H9 (cell line): ENCODE measurements at regions not wholly inside any gene's neighbourhood (a gene's known extent, or its start where the extent isn't known, plus 50 kb on each side); places are given as distances from the start of the nearest gene placed in this dataset.

ENCODE experiments used
- DNase-seq: peaks from one replicate; pipeline ENCODE4 v3.0.0-alpha.2; 2017
- H2AFZ ChIP-seq: one replicate; pipeline ENCODE4 v1.6.1; 2013; ENCODE audit warnings: mild to moderate bottlenecking, low read length, control low read depth, moderate library complexity
- H2AK5ac ChIP-seq: 2 replicates; pipeline ENCODE4 v1.6.1; 2013; ENCODE audit warnings: low read length, control low read depth, mixed read lengths; ENCODE audit not compliant: insufficient read length
- H2BK120ac ChIP-seq: one replicate; pipeline ENCODE4 v1.6.1; 2013; ENCODE audit warnings: low read depth, mild to moderate bottlenecking, low read length, control low read depth, inconsistent platforms; ENCODE audit not compliant: poor library complexity, severe bottlenecking
- H2BK12ac ChIP-seq: 2 replicates; pipeline ENCODE4 v1.6.1; 2013; ENCODE audit warnings: low read length, control low read depth, mixed read lengths, low read depth; ENCODE audit not compliant: insufficient read length
- H2BK15ac ChIP-seq: 2 replicates; pipeline ENCODE4 v1.6.1; 2013; ENCODE audit warnings: low read depth, low read length, control low read depth
- H2BK20ac ChIP-seq: one replicate; pipeline ENCODE4 v1.6.1; 2013; ENCODE audit warnings: low read depth, mild to moderate bottlenecking, low read length, control low read depth, inconsistent platforms; ENCODE audit not compliant: poor library complexity, severe bottlenecking
- H2BK5ac ChIP-seq: 2 replicates; pipeline ENCODE4 v1.6.1; 2013; ENCODE audit warnings: low read length, control low read depth, mixed read lengths; ENCODE audit not compliant: insufficient read length
- H3K14ac ChIP-seq: 2 replicates; pipeline ENCODE4 v1.6.1; 2013; ENCODE audit warnings: low read length, control low read depth; ENCODE audit not compliant: insufficient read depth
- H3K18ac ChIP-seq: 2 replicates; pipeline ENCODE4 v1.6.1; 2013; ENCODE audit warnings: low read depth, mild to moderate bottlenecking, mixed read lengths, low read length, control low read depth; ENCODE audit not compliant: insufficient read length
- H3K23ac ChIP-seq: 2 replicates; pipeline ENCODE4 v1.6.1; 2013; ENCODE audit warnings: low read length, control low read depth, mixed read lengths, low read depth; ENCODE audit not compliant: insufficient read length
- H3K23me2 ChIP-seq: 2 replicates; pipeline ENCODE4 v1.6.1; 2013; ENCODE audit warnings: low read depth, mild to moderate bottlenecking, mixed read lengths, low read length, control low read depth; ENCODE audit not compliant: insufficient read length, poor library complexity, severe bottlenecking
- H3K27ac ChIP-seq: 2 replicates; pipeline ENCODE4 v1.5.1; 2013; ENCODE audit warnings: low read length, control low read depth, mixed read lengths, low read depth; ENCODE audit not compliant: insufficient read length
- H3K27me3 ChIP-seq: 2 replicates; pipeline ENCODE4 v1.6.1; 2013; ENCODE audit warnings: low read length, control low read depth, inconsistent platforms; ENCODE audit not compliant: insufficient read depth
- H3K4ac ChIP-seq: 2 replicates; pipeline ENCODE4 v1.6.1; 2013; ENCODE audit warnings: low read depth, mild to moderate bottlenecking, control low read depth, inconsistent platforms, low read length, moderate library complexity
- H3K4me1 ChIP-seq: 2 replicates; pipeline ENCODE4 v1.6.1; 2013; ENCODE audit warnings: low read length, control low read depth, inconsistent platforms; ENCODE audit not compliant: insufficient read depth
- H3K4me2 ChIP-seq: 2 replicates; pipeline ENCODE4 v1.6.1; 2013; ENCODE audit warnings: low read length, control low read depth, mixed read lengths; ENCODE audit not compliant: insufficient read length, insufficient read depth
- H3K56ac ChIP-seq: 2 replicates; pipeline ENCODE4 v1.6.1; 2013; ENCODE audit warnings: low read depth, mild to moderate bottlenecking, mixed read lengths, low read length, control low read depth; ENCODE audit not compliant: insufficient read length
- H3K79me1 ChIP-seq: 2 replicates; pipeline ENCODE4 v1.6.1; 2013; ENCODE audit warnings: low read depth, mild to moderate bottlenecking, moderate library complexity, low read length, control low read depth, inconsistent platforms; ENCODE audit not compliant: insufficient read depth, poor library complexity, severe bottlenecking
- H3K79me2 ChIP-seq: 2 replicates; pipeline ENCODE4 v1.6.1; 2013; ENCODE audit warnings: low read length, control low read depth, inconsistent platforms; ENCODE audit not compliant: insufficient read depth
- H3K9ac ChIP-seq: 2 replicates; pipeline ENCODE4 v1.6.1; 2013; ENCODE audit warnings: low read length, control low read depth, mixed read lengths; ENCODE audit not compliant: insufficient read length; ENCODE audit errors: extremely low read depth
- H3K9me3 ChIP-seq: one replicate; pipeline ENCODE4 v1.6.1; 2013; ENCODE audit warnings: low read depth, low read length, inconsistent platforms; ENCODE audit not compliant: control insufficient read depth
- H3T11ph ChIP-seq: one replicate; pipeline ENCODE4 v1.6.1; 2013; ENCODE audit warnings: mild to moderate bottlenecking, low read length, control low read depth, inconsistent platforms
- H4K20me1 ChIP-seq: one replicate; pipeline ENCODE4 v1.6.1; 2013; ENCODE audit not compliant: control insufficient read depth, insufficient read length, insufficient read depth
- H4K5ac ChIP-seq: 2 replicates; pipeline ENCODE4 v1.6.1; 2013; ENCODE audit warnings: low read depth, mild to moderate bottlenecking, mixed read lengths, low read length, control low read depth; ENCODE audit not compliant: insufficient read length
- H4K8ac ChIP-seq: replicated peaks from 2 replicates; pipeline ENCODE4 v1.6.1; 2013; ENCODE audit warnings: low read length, control low read depth, mixed read lengths, low read depth; ENCODE audit not compliant: insufficient read length
- H4K91ac ChIP-seq: 2 replicates; pipeline ENCODE4 v1.6.1; 2013; ENCODE audit warnings: low read depth, mild to moderate bottlenecking, moderate library complexity, mixed read lengths, low read length, control low read depth; ENCODE audit not compliant: insufficient read length
- H3K27ac Mint-ChIP-seq, 3 experiments: 2 replicates in 2 of 3; 3 replicates in 1 of 3; pipeline ENCODE4 v1.8.0; 2020 to 2021; ENCODE audit warnings: mixed read lengths in 3 of 3, mild to moderate bottlenecking in 1 of 3, moderate library complexity in 1 of 3
- H3K27me3 Mint-ChIP-seq: 2 replicates; pipeline ENCODE4 v1.8.0; 2021; ENCODE audit warnings: low read depth, mild to moderate bottlenecking, moderate library complexity, mixed read lengths
- H3K36me3 Mint-ChIP-seq, 3 experiments: 2 replicates in 2 of 3; 3 replicates in 1 of 3; pipeline ENCODE4 v1.8.0; 2020 to 2021; ENCODE audit warnings: low read depth in 3 of 3, mixed read lengths in 3 of 3; ENCODE audit not compliant: insufficient read depth in 1 of 3
- H3K4me1 Mint-ChIP-seq, 2 experiments: 2 replicates each; pipeline ENCODE4 v1.8.0; 2020; ENCODE audit warnings: mixed read lengths in 2 of 2
- H3K4me3 Mint-ChIP-seq, 2 experiments: 2 replicates in 1 of 2; 3 replicates in 1 of 2; pipeline ENCODE4 v1.8.0; 2020 to 2021; ENCODE audit warnings: mild to moderate bottlenecking in 2 of 2, mixed read lengths in 2 of 2, moderate library complexity in 1 of 2
- H3K9me3 Mint-ChIP-seq, 2 experiments: 2 replicates in 1 of 2; 3 replicates in 1 of 2; pipeline ENCODE4 v1.8.0; 2020; ENCODE audit warnings: mild to moderate bottlenecking in 2 of 2, mixed read lengths in 2 of 2, moderate library complexity in 1 of 2
- WGBS: extraction: QIAGEN DNeasy Blood & Tissue Kit; methylation state at CpG from one replicate; pipeline ENCODE4 v1.1.7; 2013; ENCODE audit warnings: missing lambda C conversion rate, low lambda C conversion rate, mixed read lengths; ENCODE audit not compliant: insufficient read length; ENCODE audit errors: extremely low coverage; 5-methylcytosine and 5-hydroxymethylcytosine counted together
- TF ChIP-seq, protein P1 (sequence below): fragments of 200-600 bp; sonication (generic); conservative IDR thresholded peaks from 3 replicates; pipeline ENCODE4 v1.8.0; 2021; ENCODE audit warnings: antibody characterized with exemption, mild to moderate bottlenecking

DNA sequence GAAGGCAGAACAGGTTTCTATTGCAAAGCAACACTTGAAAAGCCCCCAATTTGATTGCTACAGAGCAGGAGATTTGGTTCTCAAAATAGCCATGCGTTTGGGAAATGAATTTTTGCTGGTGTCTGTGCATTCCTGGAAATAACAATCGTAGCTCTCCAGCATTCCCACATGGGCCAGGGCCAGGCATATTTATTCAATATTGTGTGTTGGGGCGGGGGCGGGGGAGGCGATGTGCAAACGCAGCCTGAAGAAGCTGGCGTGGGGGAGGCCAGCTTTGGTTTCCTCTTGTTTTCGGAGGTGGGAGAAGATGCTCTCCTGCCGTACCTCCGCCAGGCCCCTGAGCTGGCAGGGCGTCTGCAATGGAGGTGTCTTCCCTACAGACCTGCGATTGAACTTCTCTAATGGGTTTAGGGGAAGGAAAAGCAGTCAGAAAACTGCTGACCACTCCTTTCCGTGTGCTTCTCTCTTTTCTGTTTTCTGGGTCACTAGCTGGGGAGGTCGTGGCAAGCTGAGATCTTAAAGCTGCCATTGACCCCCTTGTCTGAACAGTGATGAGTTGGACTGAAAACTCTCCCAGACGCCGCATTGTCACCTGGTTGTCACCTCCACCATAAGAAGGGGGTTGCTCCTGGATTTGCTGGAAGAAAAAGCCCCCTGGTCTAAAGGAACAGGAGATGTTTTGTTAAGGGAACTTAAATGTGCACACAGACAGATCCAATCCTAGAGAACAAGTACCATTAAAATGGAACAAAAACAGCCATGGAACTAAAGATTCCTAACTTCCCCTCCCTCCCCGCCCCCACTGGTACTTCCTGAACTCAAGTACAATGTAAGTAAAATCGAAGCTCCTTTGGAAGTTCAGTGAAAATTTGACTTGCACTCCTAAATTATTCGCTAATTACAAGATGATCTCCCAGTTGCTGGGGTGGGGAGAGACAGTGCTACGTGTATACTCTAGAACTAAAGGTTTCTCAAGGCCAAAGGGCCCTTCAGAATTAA, 56.4 kb upstream of the HABP2 start:
- Histone ChIP-seq H4K91ac (no peak overlapping the region), H3K9me3 (no peaks in the 10 kb centered on the region), H2BK15ac (no peak overlapping the region), H4K8ac (no peak overlapping the region), H2AK5ac (no peak overlapping the region), H3K27ac (no peak overlapping the region), H2AFZ (no peak overlapping the region), H3K18ac (no peak overlapping the region), H3K79me1 (no peaks in the 10 kb centered on the region), H3K4me1 (no peaks in the 10 kb centered on the region), H3K4me2 (no peak overlapping the region), H3K9ac (no peak overlapping the region), H3K27me3 (no peaks in the 10 kb centered on the region), H3K56ac (no peak overlapping the region), H2BK20ac (no peak overlapping the region), H3K79me2 (no peaks in the 10 kb centered on the region; the same call in 1 of the 2 replicates), H4K5ac (no peak overlapping the region), H3K23me2 (no peaks in the 10 kb centered on the region), H3K23ac (no peak overlapping the region), H2BK5ac (no peak overlapping the region), H2BK120ac (no peak overlapping the region), H4K20me1 (no peaks in the 10 kb centered on the region), H2BK12ac (no peak overlapping the region), H3K4ac (no peak overlapping the region), H3K14ac (no peak overlapping the region), H3T11ph (no peak overlapping the region)
- Mint-ChIP-seq H3K36me3 (no peaks in the 10 kb centered on the region), H3K27ac (no peak overlapping the region), H3K27me3 (peaks cover 42% of the 10 kb centered on the region), H3K4me3 (no peak overlapping the region), H3K9me3 (no peaks in the 10 kb centered on the region), H3K4me1 (peaks cover 0 to 6% of the 10 kb centered on the region in 2 experiments; a peak in 2 of 4 replicates)
- no CpG with 5 or more reads among the region's 20 CpGs for WGBS
- DNase-seq = no peak
- TF ChIP-seq, protein P1, sequence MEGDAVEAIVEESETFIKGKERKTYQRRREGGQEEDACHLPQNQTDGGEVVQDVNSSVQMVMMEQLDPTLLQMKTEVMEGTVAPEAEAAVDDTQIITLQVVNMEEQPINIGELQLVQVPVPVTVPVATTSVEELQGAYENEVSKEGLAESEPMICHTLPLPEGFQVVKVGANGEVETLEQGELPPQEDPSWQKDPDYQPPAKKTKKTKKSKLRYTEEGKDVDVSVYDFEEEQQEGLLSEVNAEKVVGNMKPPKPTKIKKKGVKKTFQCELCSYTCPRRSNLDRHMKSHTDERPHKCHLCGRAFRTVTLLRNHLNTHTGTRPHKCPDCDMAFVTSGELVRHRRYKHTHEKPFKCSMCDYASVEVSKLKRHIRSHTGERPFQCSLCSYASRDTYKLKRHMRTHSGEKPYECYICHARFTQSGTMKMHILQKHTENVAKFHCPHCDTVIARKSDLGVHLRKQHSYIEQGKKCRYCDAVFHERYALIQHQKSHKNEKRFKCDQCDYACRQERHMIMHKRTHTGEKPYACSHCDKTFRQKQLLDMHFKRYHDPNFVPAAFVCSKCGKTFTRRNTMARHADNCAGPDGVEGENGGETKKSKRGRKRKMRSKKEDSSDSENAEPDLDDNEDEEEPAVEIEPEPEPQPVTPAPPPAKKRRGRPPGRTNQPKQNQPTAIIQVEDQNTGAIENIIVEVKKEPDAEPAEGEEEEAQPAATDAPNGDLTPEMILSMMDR = no peak
